ENCODE measurements at regions not wholly inside any gene's neighbourhood (a gene's known extent, or its start where the extent isn't known, plus 50 kb on each side); places are given as distances from the start of the nearest gene placed in this dataset.

- TF ChIP-seq MYC (IDR thresholded peaks at IDR 0.05; ENCODE audit: insufficient read depth, insufficient read length, insufficient replicate concordance, low read length, severe bottlenecking) (no peak), RUNX3 (IDR thresholded peaks at IDR 0.05; ENCODE audit: low read length) (no peak), RCOR1 (conservative IDR thresholded peaks at IDR 0.05; ENCODE audit: low read depth, low read length) (no peak), CREM (IDR thresholded peaks at IDR 0.05; ENCODE audit: low read depth) (no peak), HDAC2 (IDR thresholded peaks at IDR 0.05) (no peak)
These were observed 973.7 kb upstream of the AGA start (continued) for GRCh38 chr4:178415925-178416324.

DNA sequence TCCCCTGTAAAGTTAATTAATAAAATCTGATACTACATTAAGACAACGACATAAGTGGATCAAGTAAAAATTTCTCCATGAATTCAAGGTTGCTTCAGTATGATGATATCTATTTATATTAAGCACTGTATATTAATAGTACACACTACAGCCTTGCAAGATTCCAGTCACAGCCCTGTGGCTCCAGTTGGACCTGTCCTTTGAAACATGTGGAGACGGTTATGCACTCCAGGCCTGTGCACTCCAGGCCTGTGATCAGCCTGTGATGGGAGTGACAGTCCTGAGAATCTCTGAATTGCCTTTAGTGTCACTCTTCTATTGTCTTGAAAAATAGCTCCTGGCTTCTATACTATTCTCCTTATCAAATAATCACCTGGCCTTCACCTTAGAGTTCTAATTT is 981.1 kb upstream of the AGA start:
- Histone ChIP-seq H3K27me3 (replicated peaks in 1 of 2; ENCODE audit: control insufficient read depth in 2 of 2, insufficient read depth in 2 of 2, low read length in 1 of 2) (no peaks in the 10 kb centered on the region), H3K27ac (ENCODE audit: control insufficient read depth, insufficient read depth) (no peak overlapping the region), H2AFZ (ENCODE audit: control insufficient read depth, low read depth, low read length) (no peak overlapping the region), H3K79me2 (ENCODE audit: control insufficient read depth, insufficient read depth, low read length) (no peaks in the 10 kb centered on the region), H3K36me3 (ENCODE audit: control insufficient read depth in 2 of 2, insufficient read depth in 2 of 2, low read length in 1 of 2) (no peaks in the 10 kb centered on the region), H3K9me3 (replicated peaks; ENCODE audit: control insufficient read depth, insufficient read depth, low read length) (no peaks in the 10 kb centered on the region), H3K4me3 (no peak overlapping the region), H3K4me2 (ENCODE audit: control insufficient read depth, insufficient read depth) (no peak overlapping the region), H4K20me1 (ENCODE audit: control insufficient read depth, insufficient read depth) (no peaks in the 10 kb centered on the region), H3K4me1 (ENCODE audit: control insufficient read depth, insufficient read depth, low read length) (no peaks in the 10 kb centered on the region), H3K9ac (ENCODE audit: control insufficient read depth, insufficient read depth, low read length) (no peak overlapping the region)
- no peak for ATAC-seq
- ChIA-PET POLR2A (no interaction called here), SMC1A (ENCODE audit: uncharacterized antibody, unreplicated experiment) (no interaction called here), RAD21 (ENCODE audit: unreplicated experiment) (no interaction called here), CTCF (no interaction called here)
- DNase-seq (ENCODE audit: low read depth, low spot score): no peak
- no peak for FAIRE-seq
- in situ Hi-C loops (cut with MboI) (no loop called here), intact Hi-C loops (cut with micrococcal nuclease; ENCODE audit: unreplicated experiment) (no loop called here)
- BruUV-seq (replicated peaks): no TSS peak
- WGBS (ENCODE audit: insufficient coverage, insufficient replicate concordance, low lambda C conversion rate, missing lambda C conversion rate): 6% methylated on average over 2 of the region's 2 CpGs
- TF ChIP-seq MEF2A (IDR thresholded peaks at IDR 0.05; ENCODE audit: insufficient read depth, low read depth, low read length): no peak
- TF ChIP-seq MYC (IDR thresholded peaks at IDR 0.05; ENCODE audit: insufficient read depth, insufficient read length, insufficient replicate concordance, low read length, severe bottlenecking): no peak
- no peak for TF ChIP-seq KLF5 (IDR thresholded peaks at IDR 0.05; ENCODE audit: partially characterized antibody)
- no peak for TF ChIP-seq EP300 (IDR thresholded peaks at IDR 0.05; ENCODE audit: borderline replicate concordance in 1 of 2, control insufficient read depth in 1 of 2, low read depth in 2 of 2, low read length in 2 of 2)
- no peak for TF ChIP-seq RELB (IDR thresholded peaks at IDR 0.05; ENCODE audit: low read depth)
- TF ChIP-seq, protein P1, sequence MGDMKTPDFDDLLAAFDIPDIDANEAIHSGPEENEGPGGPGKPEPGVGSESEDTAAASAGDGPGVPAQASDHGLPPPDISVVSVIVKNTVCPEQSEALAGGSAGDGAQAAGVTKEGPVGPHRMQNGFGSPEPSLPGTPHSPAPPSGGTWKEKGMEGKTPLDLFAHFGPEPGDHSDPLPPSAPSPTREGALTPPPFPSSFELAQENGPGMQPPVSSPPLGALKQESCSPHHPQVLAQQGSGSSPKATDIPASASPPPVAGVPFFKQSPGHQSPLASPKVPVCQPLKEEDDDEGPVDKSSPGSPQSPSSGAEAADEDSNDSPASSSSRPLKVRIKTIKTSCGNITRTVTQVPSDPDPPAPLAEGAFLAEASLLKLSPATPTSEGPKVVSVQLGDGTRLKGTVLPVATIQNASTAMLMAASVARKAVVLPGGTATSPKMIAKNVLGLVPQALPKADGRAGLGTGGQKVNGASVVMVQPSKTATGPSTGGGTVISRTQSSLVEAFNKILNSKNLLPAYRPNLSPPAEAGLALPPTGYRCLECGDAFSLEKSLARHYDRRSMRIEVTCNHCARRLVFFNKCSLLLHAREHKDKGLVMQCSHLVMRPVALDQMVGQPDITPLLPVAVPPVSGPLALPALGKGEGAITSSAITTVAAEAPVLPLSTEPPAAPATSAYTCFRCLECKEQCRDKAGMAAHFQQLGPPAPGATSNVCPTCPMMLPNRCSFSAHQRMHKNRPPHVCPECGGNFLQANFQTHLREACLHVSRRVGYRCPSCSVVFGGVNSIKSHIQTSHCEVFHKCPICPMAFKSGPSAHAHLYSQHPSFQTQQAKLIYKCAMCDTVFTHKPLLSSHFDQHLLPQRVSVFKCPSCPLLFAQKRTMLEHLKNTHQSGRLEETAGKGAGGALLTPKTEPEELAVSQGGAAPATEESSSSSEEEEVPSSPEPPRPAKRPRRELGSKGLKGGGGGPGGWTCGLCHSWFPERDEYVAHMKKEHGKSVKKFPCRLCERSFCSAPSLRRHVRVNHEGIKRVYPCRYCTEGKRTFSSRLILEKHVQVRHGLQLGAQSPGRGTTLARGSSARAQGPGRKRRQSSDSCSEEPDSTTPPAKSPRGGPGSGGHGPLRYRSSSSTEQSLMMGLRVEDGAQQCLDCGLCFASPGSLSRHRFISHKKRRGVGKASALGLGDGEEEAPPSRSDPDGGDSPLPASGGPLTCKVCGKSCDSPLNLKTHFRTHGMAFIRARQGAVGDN (IDR thresholded peaks at IDR 0.05): no peak
- no peak for TF ChIP-seq IKZF2 (IDR thresholded peaks at IDR 0.05)
- no peak for TF ChIP-seq USF1 (IDR thresholded peaks at IDR 0.05; ENCODE audit: borderline replicate concordance, extremely low read length, insufficient read depth, low read depth, low read length)
- no peak for TF ChIP-seq NFYA (IDR thresholded peaks at IDR 0.05; ENCODE audit: borderline replicate concordance, low read depth, low read length)
- no peak for TF ChIP-seq CHD1 (IDR thresholded peaks at IDR 0.05; ENCODE audit: low read depth, low read length)
- TF ChIP-seq RAD21 (IDR thresholded peaks at IDR 0.05; ENCODE audit: insufficient read depth, low read depth, low read length): no peak
- no peak for TF ChIP-seq CBX3 (IDR thresholded peaks at IDR 0.05; ENCODE audit: borderline replicate concordance, low read depth)
- TF ChIP-seq SIX5 (IDR thresholded peaks at IDR 0.05; ENCODE audit: low read depth, low read length, severe bottlenecking): no peak

Data from GM12878 (cell line).